Tibial artery (tissue), 4 donors: ENCODE measurements at regions not wholly inside any gene's neighbourhood (a gene's known extent, or its start where the extent isn't known, plus 50 kb on each side); places are given as distances from the start of the nearest gene placed in this dataset.
A peak's percentile ranks its signal among the peaks of the same experiment; 100 is the strongest.

Experiments used
- DNase-seq, 2 donors: peaks; one replicate each; pipeline ENCODE4 v3.0.0-alpha.2; 2019
- H3K27ac ChIP-seq, 2 donors: fragments of 200-600 bp; sonication (generic) in 1 of 2; 1 replicate in 1 of 2; 2 replicates in 1 of 2; pipeline ENCODE4 v1.5.1; 2018 to 2019; ENCODE audit warnings: mild to moderate bottlenecking in 1 of 2
- H3K27me3 ChIP-seq, 2 donors: fragments of 200-600 bp; sonication (generic) in 1 of 2; one replicate each; pipeline versions ENCODE4 v1.5.1 to v1.6.0; 2016 to 2019
- H3K36me3 ChIP-seq, 3 donors: fragments of 200-600 bp; sonication (generic) in 2 of 3; one replicate each; pipeline ENCODE4 v1.5.1; 2016 to 2019; ENCODE audit warnings: mild to moderate bottlenecking in 2 of 3
- H3K4me1 ChIP-seq, 4 donors: fragments of 200-600 bp; sonication (generic) in 2 of 4; 1 replicate in 3 of 4; 2 replicates in 1 of 4; pipeline ENCODE4 v1.5.1; 2016 to 2019
- H3K4me3 ChIP-seq, 2 donors: fragments of 200-600 bp; sonication (generic) in 1 of 2; 1 replicate in 1 of 2; 2 replicates in 1 of 2; pipeline ENCODE4 v1.5.1; 2018 to 2019; ENCODE audit warnings: mild to moderate bottlenecking in 2 of 2
- H3K9me3 ChIP-seq, 3 donors: fragments of 200-600 bp; sonication (generic) in 1 of 3; one replicate each; pipeline ENCODE4 v1.5.1; 2016 to 2019
- intact Hi-C: fragments of 100-400 bp; cut with DNase I; formaldehyde crosslinking; loops from one replicate; pipeline ENCODE4 v1.15.0; 2023; ENCODE audit warnings: low total_unique reads
- TF ChIP-seq, protein P1 (sequence below), 2 experiments: fragments of 200-600 bp in 1 of 2; fragments of 450-650 bp in 1 of 2; IDR thresholded peaks; one replicate each; pipeline ENCODE4 v1.5.1; 2017 to 2019; ENCODE audit warnings: antibody characterized with exemption in 2 of 2, mild to moderate bottlenecking in 1 of 2, moderate library complexity in 1 of 2

DNA sequence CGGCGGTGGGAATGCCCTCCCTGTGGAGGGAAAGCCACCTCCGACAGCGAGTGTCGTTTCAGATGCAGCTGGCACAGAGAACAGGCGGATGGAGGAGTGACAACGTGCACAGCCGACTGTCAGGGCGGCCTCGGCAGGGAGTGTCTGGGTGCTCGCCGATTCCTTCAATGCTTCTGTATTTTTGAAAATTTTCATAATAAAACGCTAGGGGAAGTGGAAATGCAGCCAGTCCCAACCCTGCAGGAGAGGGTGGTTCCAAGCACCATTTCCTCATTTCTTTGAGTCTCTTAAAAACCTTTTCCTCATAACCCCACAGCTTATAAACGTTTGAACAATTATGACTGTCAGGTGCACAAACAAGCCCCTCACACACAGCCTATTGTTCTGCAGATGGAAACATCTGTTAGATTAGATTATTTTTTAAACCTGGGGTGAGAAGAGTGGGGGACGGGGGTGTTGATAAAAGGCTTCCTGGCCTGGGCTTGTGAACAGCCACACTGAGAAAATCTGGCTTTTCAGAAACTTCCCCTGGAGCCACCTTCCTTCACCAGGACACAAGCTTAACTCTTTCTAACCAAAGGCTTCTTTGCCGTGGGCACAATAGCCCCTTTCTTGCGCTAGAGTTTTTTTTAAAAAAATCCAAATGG is 228.9 kb downstream of the ANKRD60 start:
- H3K4me3 ChIP-seq: peak overlapping the region; percentile 8 to 26
- TF ChIP-seq, protein P1, sequence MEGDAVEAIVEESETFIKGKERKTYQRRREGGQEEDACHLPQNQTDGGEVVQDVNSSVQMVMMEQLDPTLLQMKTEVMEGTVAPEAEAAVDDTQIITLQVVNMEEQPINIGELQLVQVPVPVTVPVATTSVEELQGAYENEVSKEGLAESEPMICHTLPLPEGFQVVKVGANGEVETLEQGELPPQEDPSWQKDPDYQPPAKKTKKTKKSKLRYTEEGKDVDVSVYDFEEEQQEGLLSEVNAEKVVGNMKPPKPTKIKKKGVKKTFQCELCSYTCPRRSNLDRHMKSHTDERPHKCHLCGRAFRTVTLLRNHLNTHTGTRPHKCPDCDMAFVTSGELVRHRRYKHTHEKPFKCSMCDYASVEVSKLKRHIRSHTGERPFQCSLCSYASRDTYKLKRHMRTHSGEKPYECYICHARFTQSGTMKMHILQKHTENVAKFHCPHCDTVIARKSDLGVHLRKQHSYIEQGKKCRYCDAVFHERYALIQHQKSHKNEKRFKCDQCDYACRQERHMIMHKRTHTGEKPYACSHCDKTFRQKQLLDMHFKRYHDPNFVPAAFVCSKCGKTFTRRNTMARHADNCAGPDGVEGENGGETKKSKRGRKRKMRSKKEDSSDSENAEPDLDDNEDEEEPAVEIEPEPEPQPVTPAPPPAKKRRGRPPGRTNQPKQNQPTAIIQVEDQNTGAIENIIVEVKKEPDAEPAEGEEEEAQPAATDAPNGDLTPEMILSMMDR (IDR thresholded peaks at IDR 0.05): no peak
- no peaks in the 10 kb centered on the region for H3K27me3 ChIP-seq
- DNase-seq: peak; percentile 40 to 71
- no peaks in the 10 kb centered on the region for H3K36me3 ChIP-seq
- H3K4me1 ChIP-seq: peaks cover 0 to 36% (median 25%) of the 10 kb centered on the region in 4 donors
- H3K27ac ChIP-seq: peak overlapping the region in 1 of 2 donors; percentile 40
- intact Hi-C loops: no loop called here
- H3K9me3 ChIP-seq: no peaks in the 10 kb centered on the region

GRCh38 chr20:57998981-57999464 is 229.4 kb downstream of the ANKRD60 start:
- H3K4me3 ChIP-seq: peak overlapping the region; percentile 8 to 26
- TF ChIP-seq, protein P1 (IDR thresholded peaks at IDR 0.05): no peak
- H3K4me1 ChIP-seq: peaks cover 0 to 39% (median 25%) of the 10 kb centered on the region in 4 donors
- DNase-seq: no peak
- H3K27ac ChIP-seq: peak overlapping the region in 1 of 2 donors; percentile 40
- H3K9me3 ChIP-seq: no peaks in the 10 kb centered on the region
- H3K36me3 ChIP-seq: no peaks in the 10 kb centered on the region
- H3K27me3 ChIP-seq: no peaks in the 10 kb centered on the region
- intact Hi-C loops: no loop called here

GRCh38 chr20:57998276-57998675 is 230.2 kb downstream of the ANKRD60 start:
- TF ChIP-seq, protein P1 (IDR thresholded peaks at IDR 0.05): no peak
- Histone ChIP-seq H3K27me3 (no peaks in the 10 kb centered on the region), H3K27ac (no peak overlapping the region), H3K9me3 (no peaks in the 10 kb centered on the region), H3K4me1 (peaks cover 0 to 46% (median 25%) of the 10 kb centered on the region in 4 donors), H3K36me3 (no peaks in the 10 kb centered on the region), H3K4me3 (no peak overlapping the region)
- intact Hi-C loops: no loop called here
- DNase-seq: peak in 1 of 2 donors; percentile 44

DNA sequence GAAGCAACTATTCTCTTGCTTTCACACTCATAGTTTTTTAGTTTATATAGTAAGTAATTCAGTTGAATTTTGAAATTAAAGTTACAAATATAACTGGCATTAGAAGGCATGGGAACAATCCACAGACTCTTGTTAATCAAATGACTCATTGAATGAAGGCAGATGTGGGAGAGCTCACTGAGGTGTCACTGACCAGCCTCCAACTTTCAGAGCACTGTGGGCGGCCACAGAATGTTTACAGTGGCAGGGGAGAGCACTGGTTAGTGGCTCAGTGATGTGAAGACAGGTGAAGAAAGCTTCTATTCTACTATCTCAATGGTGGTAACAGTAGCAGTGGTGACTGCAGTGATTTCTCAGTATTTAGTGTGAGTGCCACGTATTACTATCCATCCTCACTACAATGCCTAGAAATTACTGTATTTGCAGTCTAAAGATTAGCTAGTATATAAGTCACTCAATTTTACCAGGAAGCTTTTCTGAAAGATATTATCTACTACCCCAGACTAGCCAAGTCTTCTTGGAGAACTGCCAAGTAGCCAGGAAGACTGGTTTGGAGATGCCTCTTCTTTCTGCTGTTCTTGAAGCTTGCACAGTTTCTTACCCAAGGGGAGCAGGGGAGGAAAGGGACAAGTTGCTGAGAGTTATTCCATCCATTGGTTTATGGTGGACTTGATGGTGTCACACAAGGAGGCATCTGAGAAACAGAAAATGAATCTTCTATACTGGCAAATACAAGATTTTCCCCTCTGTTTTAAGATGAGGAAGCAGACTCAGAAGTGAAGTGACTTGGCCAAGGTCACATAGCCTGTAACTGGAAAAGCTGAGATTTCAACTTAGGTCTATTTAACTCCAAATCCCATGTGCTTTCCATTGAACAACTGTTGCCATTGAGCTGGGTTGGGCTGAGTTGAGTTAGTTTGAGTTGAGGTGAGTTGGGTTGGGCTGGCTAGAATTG is 231.2 kb downstream of the ANKRD60 start:
- no peaks in the 10 kb centered on the region for H3K36me3 ChIP-seq
- H3K27me3 ChIP-seq: no peaks in the 10 kb centered on the region
- TF ChIP-seq, protein P1 (IDR thresholded peaks at IDR 0.05): no peak
- H3K4me1 ChIP-seq: peaks cover 0 to 46% (median 25%) of the 10 kb centered on the region in 4 donors
- no peak for DNase-seq
- H3K27ac ChIP-seq: no peak overlapping the region
- no peaks in the 10 kb centered on the region for H3K9me3 ChIP-seq
- intact Hi-C loops: no loop called here
- H3K4me3 ChIP-seq: no peak overlapping the region

DNA sequence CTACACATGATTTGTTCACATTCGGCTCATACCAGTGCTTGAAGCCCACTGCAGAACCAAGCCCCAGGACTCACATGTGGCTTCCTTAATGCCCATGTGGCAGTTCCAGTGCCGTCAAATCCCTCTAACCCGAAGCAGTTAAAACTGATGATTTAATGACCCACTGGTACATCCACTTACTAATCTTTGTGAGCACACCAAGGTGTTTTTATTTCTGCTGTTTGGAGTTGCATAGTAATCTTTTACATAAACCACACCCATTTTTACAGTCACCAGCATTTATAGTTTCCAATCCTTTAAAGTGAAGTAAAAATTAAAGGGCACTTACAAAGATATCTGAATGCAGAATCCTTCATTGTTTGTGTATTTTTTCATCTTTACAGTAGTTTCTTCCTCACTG is 232.0 kb downstream of the ANKRD60 start:
- DNase-seq: no peak
- H3K36me3 ChIP-seq: no peaks in the 10 kb centered on the region
- TF ChIP-seq, protein P1 (IDR thresholded peaks at IDR 0.05): no peak
- H3K27ac ChIP-seq: no peak overlapping the region
- intact Hi-C loops: no loop called here
- H3K27me3 ChIP-seq: no peaks in the 10 kb centered on the region
- no peaks in the 10 kb centered on the region for H3K9me3 ChIP-seq
- H3K4me3 ChIP-seq: no peak overlapping the region
- H3K4me1 ChIP-seq: peaks cover 0 to 45% (median 23%) of the 10 kb centered on the region in 4 donors
